Mesothelial cell of epicardium (in vitro differentiated cells): ENCODE measurements at regions not wholly inside any gene's neighbourhood (a gene's known extent, or its start where the extent isn't known, plus 50 kb on each side); places are given as distances from the start of the nearest gene placed in this dataset.

Experiments used
- DNase-seq, 2 experiments: peaks; one replicate each; pipeline ENCODE4 v3.0.0; 2021; ENCODE audit warnings: low spot score in 2 of 2; ENCODE audit not compliant: unreplicated experiment in 2 of 2
- H3K27ac Mint-ChIP-seq: 2 replicates; pipeline ENCODE4 v1.8.0; 2021; ENCODE audit warnings: mixed read lengths
- H3K27me3 Mint-ChIP-seq: 2 replicates; pipeline ENCODE4 v1.8.0; 2021; ENCODE audit warnings: low read depth, mixed read lengths
- H3K36me3 Mint-ChIP-seq: 2 replicates; pipeline ENCODE4 v1.8.0; 2021; ENCODE audit warnings: mixed read lengths
- H3K4me1 Mint-ChIP-seq: 2 replicates; pipeline ENCODE4 v1.8.0; 2021; ENCODE audit warnings: mixed read lengths
- H3K4me3 Mint-ChIP-seq: 2 replicates; pipeline ENCODE4 v1.8.0; 2021; ENCODE audit warnings: mild to moderate bottlenecking, moderate library complexity, mixed read lengths
- H3K9me3 Mint-ChIP-seq: 2 replicates; pipeline ENCODE4 v1.8.0; 2021; ENCODE audit warnings: mixed read lengths
- TF ChIP-seq, protein P1 (sequence below): fragments of 200-600 bp; sonication (generic); IDR thresholded peaks from one replicate; pipeline ENCODE4 v1.5.0; 2021; ENCODE audit warnings: antibody characterized with exemption; ENCODE audit not compliant: unreplicated experiment

DNA sequence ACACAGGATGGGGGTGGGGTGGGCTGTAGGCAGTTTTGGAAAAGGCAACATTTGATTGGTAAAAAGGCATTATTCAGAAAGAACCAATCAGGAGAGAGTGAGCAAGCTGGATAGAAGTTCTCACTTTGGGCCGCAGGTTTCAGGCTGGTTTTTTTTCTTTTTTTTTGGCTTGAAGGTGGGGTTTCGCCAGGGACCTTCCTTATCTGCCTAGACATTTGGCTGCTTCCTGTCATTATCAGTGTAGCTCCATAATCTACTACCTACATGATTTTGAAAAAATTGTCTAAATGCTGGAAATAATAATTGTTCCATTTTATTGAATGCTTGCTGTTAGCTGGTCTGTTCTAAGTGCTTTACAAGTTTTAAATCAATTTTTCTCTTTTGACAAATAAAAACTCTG is 649.0 kb downstream of the TMTC2 start:
- DNase-seq, result no peak
- H3K4me1 Mint-ChIP-seq, result no peaks in the 10 kb centered on the region
- TF ChIP-seq, protein P1, sequence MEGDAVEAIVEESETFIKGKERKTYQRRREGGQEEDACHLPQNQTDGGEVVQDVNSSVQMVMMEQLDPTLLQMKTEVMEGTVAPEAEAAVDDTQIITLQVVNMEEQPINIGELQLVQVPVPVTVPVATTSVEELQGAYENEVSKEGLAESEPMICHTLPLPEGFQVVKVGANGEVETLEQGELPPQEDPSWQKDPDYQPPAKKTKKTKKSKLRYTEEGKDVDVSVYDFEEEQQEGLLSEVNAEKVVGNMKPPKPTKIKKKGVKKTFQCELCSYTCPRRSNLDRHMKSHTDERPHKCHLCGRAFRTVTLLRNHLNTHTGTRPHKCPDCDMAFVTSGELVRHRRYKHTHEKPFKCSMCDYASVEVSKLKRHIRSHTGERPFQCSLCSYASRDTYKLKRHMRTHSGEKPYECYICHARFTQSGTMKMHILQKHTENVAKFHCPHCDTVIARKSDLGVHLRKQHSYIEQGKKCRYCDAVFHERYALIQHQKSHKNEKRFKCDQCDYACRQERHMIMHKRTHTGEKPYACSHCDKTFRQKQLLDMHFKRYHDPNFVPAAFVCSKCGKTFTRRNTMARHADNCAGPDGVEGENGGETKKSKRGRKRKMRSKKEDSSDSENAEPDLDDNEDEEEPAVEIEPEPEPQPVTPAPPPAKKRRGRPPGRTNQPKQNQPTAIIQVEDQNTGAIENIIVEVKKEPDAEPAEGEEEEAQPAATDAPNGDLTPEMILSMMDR, result no peak
- H3K36me3 Mint-ChIP-seq, result no peaks in the 10 kb centered on the region
- no peak overlapping the region for H3K4me3 Mint-ChIP-seq
- H3K27ac Mint-ChIP-seq, result no peak overlapping the region
- peaks cover under 1% of the 10 kb centered on the region for H3K9me3 Mint-ChIP-seq
- H3K27me3 Mint-ChIP-seq, result no peaks in the 10 kb centered on the region

DNA sequence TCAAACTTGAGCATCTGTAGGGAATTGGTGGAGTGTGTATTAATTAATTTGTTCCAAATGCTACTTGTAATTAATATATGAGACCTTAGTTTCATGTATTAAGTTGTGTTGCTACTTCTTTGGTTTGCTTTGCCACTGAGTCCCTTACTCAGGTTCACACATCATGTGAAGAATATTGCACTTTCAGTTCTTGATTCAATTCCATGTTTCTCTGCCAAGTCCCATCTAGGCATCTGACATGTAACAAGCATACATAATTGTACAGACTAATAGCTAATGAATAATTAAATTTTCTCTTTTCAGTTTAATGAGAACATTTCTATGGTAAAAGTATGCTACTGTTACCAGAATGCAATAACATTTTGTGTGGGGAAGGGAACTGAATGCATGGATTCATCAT is 640.0 kb downstream of the TMTC2 start:
- no peaks in the 10 kb centered on the region for H3K36me3 Mint-ChIP-seq
- H3K27me3 Mint-ChIP-seq, result no peaks in the 10 kb centered on the region
- peaks cover 16% of the 10 kb centered on the region for H3K4me1 Mint-ChIP-seq
- DNase-seq, result no peak
- TF ChIP-seq, protein P1, result no peak
- H3K4me3 Mint-ChIP-seq, result no peak overlapping the region
- peaks cover 9% of the 10 kb centered on the region for H3K9me3 Mint-ChIP-seq
- H3K27ac Mint-ChIP-seq, result no peak overlapping the region

DNA sequence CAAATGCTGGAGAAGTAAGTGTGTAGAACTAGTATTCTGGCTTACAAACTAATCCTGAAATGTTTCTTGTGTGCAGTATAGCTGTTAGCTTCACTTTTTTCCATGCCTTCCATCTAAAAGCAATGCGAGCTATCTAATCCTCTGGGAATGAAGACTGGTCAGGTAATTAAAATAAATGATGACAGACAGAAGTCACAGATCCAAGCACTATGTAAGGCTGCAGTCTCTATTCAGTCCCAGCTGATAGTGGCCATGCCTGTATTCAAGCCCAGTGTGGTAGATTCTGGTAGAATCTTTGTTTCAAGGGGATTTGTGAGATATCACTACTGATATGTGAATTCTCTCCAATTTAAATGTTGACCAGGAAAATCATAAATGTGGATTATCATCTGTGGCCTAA is 637.2 kb downstream of the TMTC2 start:
- H3K27ac Mint-ChIP-seq, result peak overlapping the region; percentile 51
- peaks cover 3% of the 10 kb centered on the region for H3K9me3 Mint-ChIP-seq
- no peak overlapping the region for H3K4me3 Mint-ChIP-seq
- TF ChIP-seq, protein P1, result no peak
- H3K27me3 Mint-ChIP-seq, result no peaks in the 10 kb centered on the region
- H3K36me3 Mint-ChIP-seq, result no peaks in the 10 kb centered on the region
- peaks cover 28% of the 10 kb centered on the region for H3K4me1 Mint-ChIP-seq
- no peak for DNase-seq

DNA sequence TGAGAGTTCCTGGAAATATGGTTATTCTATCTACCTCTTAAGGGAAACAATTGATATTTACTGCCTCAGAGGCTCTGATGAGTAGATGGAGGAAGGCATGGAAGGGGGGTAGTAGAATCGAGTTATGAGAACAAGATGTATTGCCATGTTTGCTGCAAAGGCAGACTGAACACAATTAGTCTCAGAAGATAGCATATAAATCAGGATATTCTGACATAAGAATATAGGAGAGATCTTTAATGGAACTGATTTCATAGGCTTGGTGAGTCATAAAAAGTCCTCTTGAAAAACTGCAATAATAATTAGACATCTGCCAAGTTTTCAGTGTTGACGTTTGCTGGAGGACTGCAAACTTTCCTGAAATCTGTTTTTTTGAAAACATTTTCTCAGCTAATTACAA is 636.1 kb downstream of the TMTC2 start:
- peaks cover 38% of the 10 kb centered on the region for H3K4me1 Mint-ChIP-seq
- TF ChIP-seq, protein P1, result no peak
- H3K36me3 Mint-ChIP-seq, result no peaks in the 10 kb centered on the region
- H3K27ac Mint-ChIP-seq, result no peak overlapping the region
- peaks cover 3% of the 10 kb centered on the region for H3K9me3 Mint-ChIP-seq
- H3K4me3 Mint-ChIP-seq, result no peak overlapping the region
- H3K27me3 Mint-ChIP-seq, result no peaks in the 10 kb centered on the region
- DNase-seq, result no peak

DNA sequence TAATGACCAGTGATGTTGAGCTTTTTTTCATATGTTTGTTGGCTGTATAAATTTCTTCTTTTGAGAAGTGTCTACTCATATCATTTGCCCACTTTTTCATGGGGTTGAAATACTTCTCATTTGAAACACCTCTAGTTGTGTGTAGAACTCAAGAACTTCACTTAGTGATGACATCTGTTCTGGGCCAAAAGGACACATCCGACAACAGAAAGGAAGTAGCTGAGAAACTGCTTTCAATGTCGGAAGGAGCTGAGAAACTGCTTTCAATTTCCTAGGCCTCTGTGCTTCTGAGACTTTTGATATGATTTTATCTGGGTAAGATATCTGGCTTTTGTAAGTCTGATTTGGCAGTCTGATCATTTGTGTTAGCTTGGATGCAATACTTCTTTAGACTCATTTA is 635.3 kb downstream of the TMTC2 start:
- peaks cover 47% of the 10 kb centered on the region for H3K4me1 Mint-ChIP-seq
- H3K27me3 Mint-ChIP-seq, result no peaks in the 10 kb centered on the region
- no peaks in the 10 kb centered on the region for H3K36me3 Mint-ChIP-seq
- no peak overlapping the region for H3K27ac Mint-ChIP-seq
- DNase-seq, result no peak
- H3K4me3 Mint-ChIP-seq, result no peak overlapping the region
- peaks cover 3% of the 10 kb centered on the region for H3K9me3 Mint-ChIP-seq
- TF ChIP-seq, protein P1, result no peak

DNA sequence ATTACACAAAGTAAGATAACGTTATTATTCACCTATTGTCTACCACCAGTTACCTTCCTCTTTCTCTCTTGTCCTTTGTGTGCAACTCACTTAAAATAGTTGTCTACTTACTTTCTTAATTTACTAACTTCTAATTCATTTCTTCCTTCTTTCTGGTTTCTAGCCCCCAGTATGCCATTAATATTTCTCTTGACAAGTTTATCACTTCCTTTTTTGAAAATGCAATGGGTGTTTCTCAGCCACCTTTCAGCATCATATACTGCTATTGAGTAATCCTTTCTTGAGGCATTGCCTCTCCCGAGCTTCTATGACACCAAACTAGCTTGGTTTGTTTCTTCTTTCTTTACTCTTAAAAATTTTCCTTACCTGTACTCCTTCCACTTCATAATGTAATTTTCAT is 633.6 kb downstream of the TMTC2 start:
- Mint-ChIP-seq H3K4me1 (peaks cover 47% of the 10 kb centered on the region), H3K4me3 (no peak overlapping the region), H3K27ac (peak overlapping the region; percentile 60), H3K9me3 (peaks cover 7% of the 10 kb centered on the region), H3K36me3 (no peaks in the 10 kb centered on the region), H3K27me3 (no peaks in the 10 kb centered on the region)
- DNase-seq, result no peak
- TF ChIP-seq, protein P1, result no peak
